ENCODE measurements at regions not wholly inside any gene's neighbourhood (a gene's known extent, or its start where the extent isn't known, plus 50 kb on each side); places are given as distances from the start of the nearest gene placed in this dataset.
A peak's percentile ranks its signal among the peaks of the same experiment; 100 is the strongest.

DNA sequence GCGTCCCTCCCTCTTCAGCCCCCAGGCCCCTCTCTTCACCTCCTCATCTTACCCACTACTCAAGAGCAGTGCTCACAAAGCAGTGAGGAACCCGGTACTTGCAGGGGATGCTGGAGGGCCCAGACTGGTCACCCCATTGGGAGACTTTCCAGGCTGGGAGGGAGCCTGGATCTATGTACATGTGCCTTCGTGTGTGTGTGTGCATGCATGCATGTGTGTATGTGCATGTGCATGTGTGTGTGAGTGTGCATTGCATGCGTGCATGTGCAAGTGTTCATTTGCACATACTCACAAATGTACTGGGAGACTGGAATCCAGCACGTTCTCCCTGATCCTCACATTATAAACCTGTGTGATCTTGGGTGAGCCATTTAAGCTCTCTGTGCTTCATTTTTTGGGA is 696.0 kb upstream of the EEF2KMT start:
- DNase-seq = no peak
- no peaks in the 10 kb centered on the region for H3K4me1 Mint-ChIP-seq

DNA sequence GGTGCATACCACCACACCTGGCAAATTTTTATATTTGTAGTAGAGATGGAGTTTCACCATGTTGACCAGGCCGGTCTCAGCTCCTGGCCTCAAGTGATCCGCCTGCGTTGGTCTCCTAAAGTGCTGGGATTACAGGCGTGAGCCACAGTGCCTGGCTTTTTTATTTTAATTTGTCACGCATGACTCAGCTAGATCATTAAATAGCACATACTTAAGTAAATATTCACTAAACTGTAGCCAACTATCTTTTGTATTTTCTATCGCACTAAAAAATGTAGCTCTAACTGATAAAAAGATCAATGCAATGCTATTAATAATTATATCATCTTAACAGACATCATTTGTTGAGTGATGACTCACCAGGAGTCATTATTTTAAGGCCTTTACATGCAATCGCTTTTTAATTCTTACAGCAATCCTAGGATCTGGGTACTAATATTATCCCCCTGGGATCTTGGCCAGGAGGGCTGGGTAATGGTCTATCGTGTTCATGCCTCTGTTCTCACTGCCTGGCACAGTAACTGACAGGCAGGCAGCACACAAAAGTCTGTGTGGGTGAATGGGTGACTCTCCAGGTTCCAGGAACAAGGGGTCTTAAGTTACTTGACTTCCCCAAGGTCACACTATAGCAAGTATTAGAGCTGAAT is 693.5 kb upstream of the EEF2KMT start:
- H3K4me1 Mint-ChIP-seq = no peaks in the 10 kb centered on the region
- ATAC-seq (no peak), DNase-seq (no peak)
- H3K9me3 Mint-ChIP-seq = peaks cover 10 to 14% of the 10 kb centered on the region in 2 donors
- H3K27ac Mint-ChIP-seq = no peak overlapping the region
- H3K4me3 Mint-ChIP-seq = no peak overlapping the region
- peaks cover 8% of the 10 kb centered on the region for H3K27me3 Mint-ChIP-seq

More for the DNA sequence above, 696.0 kb upstream of the EEF2KMT start:
- Mint-ChIP-seq H3K27me3 (peaks cover 8% of the 10 kb centered on the region), H3K27ac (no peak overlapping the region), H3K4me3 (no peak overlapping the region), H3K9me3 (peaks cover 7 to 10% of the 10 kb centered on the region in 2 donors)
- ATAC-seq = no peak

DNA sequence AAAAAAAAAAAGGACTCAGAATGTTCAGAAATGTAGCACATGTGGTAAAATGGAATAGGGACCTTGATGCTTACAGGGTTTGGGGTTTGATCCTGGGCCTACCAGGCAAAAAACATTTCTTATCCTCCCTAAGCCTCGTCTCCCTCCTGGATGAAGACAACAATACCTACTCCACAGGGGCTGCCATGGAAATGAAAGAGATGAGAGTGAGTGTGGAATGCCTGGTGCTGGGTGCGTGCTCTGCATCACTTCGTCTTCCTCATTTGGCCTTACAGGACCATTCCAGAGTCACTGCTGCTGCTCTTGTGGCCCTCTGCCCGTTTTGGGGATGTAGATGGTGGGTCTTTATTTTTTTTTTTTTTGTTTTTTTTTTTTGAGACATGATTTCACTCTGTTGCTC is 692.9 kb upstream of the EEF2KMT start:
- no peak overlapping the region for H3K27ac Mint-ChIP-seq
- ATAC-seq (no peak), DNase-seq (no peak)
- H3K27me3 Mint-ChIP-seq = peaks cover 8% of the 10 kb centered on the region
- no peaks in the 10 kb centered on the region for H3K4me1 Mint-ChIP-seq
- no peak overlapping the region for H3K4me3 Mint-ChIP-seq
- H3K9me3 Mint-ChIP-seq = peaks cover 10 to 21% of the 10 kb centered on the region in 2 donors

DNA sequence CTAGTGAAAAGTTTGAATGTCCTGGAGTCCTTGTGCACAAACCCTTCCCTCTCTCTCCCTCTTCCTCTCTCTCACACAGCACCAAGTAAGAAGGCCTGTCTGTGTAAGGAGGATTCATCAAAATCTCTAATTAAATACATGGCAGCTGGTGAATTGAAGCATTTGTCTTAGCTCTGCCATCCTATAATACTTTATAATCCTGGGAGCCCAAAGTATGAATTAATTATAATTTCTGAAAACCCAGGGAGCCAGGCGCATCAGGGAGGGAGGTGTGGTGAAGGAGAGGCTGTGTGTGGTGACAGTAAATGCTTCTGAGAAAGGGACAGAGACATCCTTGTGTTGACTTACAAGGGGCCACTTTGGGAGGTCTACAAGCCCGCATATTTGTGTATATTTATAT is 691.4 kb upstream of the EEF2KMT start:
- DNase-seq = no peak
- no peak overlapping the region for H3K4me3 Mint-ChIP-seq
- ATAC-seq = no peak
- no peaks in the 10 kb centered on the region for H3K4me1 Mint-ChIP-seq
- no peak overlapping the region for H3K27ac Mint-ChIP-seq
- H3K9me3 Mint-ChIP-seq = peaks cover 7 to 17% of the 10 kb centered on the region in 2 donors
- H3K27me3 Mint-ChIP-seq = peaks cover 8% of the 10 kb centered on the region

DNA sequence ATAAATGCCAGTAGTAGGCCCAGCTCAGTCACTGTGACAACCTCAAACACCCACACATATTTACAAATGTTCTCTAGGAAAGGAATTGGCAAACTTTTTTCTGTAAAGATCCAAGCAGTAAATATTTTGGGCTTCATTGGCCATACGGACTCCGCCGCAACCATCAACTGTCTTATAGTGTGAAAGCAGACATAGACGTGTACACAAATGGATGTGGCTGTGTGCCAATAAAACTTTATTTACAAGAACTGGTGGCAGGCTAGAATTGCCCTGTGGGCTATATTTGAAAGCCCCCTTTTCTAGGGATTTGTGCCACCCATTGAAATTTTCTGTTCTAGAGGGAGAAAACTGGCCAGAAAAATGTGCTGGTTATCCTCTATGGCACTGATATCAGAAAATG is 683.8 kb upstream of the EEF2KMT start:
- Mint-ChIP-seq H3K4me1 (no peaks in the 10 kb centered on the region), H3K27me3 (no peaks in the 10 kb centered on the region), H3K4me3 (no peak overlapping the region), H3K27ac (no peak overlapping the region), H3K9me3 (peaks cover 7 to 20% of the 10 kb centered on the region in 2 donors)
- no peak for ATAC-seq
- no peak for DNase-seq

DNA sequence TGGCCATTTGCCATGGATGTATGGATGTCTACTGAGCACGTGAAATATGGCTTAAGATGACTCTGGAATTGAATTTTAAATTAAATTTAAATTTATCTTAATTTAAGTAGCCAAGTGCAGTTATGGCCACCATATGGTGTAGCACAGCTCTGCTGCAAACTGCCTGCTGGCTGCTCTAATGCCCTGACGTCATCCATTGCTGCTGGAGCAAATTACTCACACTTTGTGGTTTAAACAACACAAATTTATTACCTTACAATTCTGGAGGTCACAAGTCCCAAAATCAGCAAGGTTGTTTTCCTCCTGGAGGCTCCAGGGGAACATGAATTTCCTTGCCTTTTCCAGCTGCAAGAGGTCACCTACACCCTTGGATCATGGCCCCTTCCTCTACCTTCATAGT is 679.3 kb upstream of the EEF2KMT start:
- peaks cover 0 to 12% of the 10 kb centered on the region in 2 donors for H3K9me3 Mint-ChIP-seq
- no peak overlapping the region for H3K27ac Mint-ChIP-seq
- DNase-seq (no peak), ATAC-seq (no peak)
- H3K27me3 Mint-ChIP-seq = no peaks in the 10 kb centered on the region
- no peaks in the 10 kb centered on the region for H3K4me1 Mint-ChIP-seq
- H3K4me3 Mint-ChIP-seq = no peak overlapping the region

DNA sequence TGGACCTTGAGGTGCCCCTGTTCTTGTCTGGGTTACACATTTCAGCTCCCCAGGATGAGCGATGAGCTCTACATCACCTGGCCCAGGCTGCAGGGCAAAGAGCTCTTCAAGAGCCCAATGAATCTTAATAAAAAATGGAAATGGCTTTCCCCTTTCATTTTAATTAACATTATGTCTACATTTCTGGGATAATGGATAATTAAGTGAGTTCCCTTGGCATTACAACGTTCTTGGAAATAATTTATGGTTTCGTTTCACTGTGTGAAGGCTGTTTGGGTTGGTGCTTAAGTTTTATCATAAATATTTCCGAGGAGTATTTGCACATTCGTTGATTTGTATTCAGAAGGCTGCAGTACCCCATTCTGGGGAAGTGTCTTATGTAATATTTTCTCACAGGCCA is 678.3 kb upstream of the EEF2KMT start:
- Mint-ChIP-seq H3K27ac (no peak overlapping the region), H3K4me1 (no peaks in the 10 kb centered on the region), H3K27me3 (no peaks in the 10 kb centered on the region), H3K9me3 (peaks cover 0 to 13% of the 10 kb centered on the region in 2 donors), H3K4me3 (no peak overlapping the region)
- DNase-seq = no peak
- no peak for ATAC-seq

DNA sequence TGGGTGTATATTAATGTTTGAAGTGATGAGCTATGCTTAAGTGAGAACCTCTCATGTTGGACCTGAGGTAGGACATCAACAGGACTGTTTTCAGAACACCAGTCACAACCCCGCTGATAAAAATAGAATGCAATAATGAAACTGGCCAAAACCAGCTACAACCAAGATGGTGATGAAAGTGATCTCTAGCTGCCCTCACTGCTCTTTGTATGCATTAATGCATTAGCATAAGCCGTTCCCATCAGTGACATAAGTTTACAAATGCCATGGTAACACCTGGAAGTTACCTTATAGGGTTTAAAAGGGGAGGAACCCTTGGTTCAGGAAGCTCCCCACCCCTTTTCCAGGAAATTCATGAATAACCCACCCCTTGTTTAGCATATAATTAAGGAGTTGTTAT is 672.5 kb upstream of the EEF2KMT start:
- no peak for DNase-seq
- Mint-ChIP-seq H3K27me3 (no peaks in the 10 kb centered on the region), H3K27ac (no peak overlapping the region), H3K4me1 (no peaks in the 10 kb centered on the region), H3K9me3 (peaks cover 0 to 24% of the 10 kb centered on the region in 2 donors), H3K4me3 (no peak overlapping the region)
- ATAC-seq = no peak

DNA sequence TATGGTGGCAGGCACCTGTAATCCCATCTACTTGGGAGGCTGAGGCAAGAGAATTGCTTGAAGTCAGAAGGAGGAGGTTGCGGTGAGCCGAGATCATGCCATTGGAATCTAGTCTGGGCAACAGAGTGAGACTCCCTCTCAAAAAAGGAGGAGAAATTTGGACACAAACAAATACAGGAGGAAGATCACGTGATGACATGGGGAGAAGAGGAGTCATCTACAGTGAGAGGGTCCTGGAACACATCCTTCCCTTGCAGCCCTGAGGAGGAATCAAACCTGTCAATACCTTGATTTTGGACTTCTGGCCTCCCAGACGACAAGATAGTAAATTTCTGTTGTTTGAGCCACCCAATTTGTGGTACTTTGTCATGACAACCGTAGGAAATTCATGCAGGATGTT is 671.9 kb upstream of the EEF2KMT start:
- ATAC-seq (no peak), DNase-seq (no peak)
- Mint-ChIP-seq H3K4me1 (no peaks in the 10 kb centered on the region), H3K27me3 (no peaks in the 10 kb centered on the region), H3K4me3 (no peak overlapping the region), H3K9me3 (peaks cover 0 to 24% of the 10 kb centered on the region in 2 donors), H3K27ac (no peak overlapping the region)

DNA sequence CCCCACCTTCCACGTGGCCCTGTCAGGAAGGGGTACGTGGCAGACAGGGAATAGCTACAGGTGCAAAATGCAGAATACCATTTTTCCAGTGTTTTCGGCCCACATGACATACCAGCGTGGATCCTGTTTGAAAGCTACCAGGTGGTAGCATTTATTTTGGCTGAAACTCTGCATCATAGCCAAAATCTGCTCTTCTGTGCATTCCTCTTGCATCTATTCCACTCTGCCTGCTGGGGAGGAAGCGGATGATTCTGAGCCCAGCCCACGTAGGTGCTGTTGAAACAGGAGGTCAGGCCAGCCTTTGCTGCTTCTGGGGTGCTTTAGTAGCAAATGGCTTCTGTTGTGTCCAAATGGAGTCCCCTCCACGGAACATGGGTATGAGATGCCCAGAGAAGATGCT is 670.9 kb upstream of the EEF2KMT start:
- no peak overlapping the region for H3K4me3 Mint-ChIP-seq

DNA sequence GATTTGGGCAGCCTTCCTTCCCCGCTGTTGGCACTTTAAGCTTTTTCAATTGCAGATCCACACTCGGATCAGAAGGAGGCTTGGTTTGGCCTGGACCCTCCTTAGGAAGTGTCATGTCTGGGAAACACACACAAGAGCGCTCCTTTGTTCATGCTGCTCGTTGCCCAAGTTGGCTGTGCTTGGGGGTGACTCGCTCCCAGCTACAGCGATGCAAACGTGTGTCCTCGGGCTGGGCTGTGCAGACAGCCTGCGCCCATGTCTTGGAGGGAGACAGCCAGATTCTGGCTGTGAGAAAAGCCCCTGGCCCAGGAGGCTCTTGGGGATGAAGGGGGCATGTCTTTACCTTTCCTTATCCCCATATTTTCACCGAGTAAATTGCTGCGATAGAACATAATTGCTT is 665.6 kb upstream of the EEF2KMT start:
- Mint-ChIP-seq H3K27me3 (no peaks in the 10 kb centered on the region), H3K4me3 (no peak overlapping the region)

More for the DNA sequence above, 670.9 kb upstream of the EEF2KMT start:
- DNase-seq = no peak
- peaks cover 0 to 24% of the 10 kb centered on the region in 2 donors for H3K9me3 Mint-ChIP-seq
- no peaks in the 10 kb centered on the region for H3K4me1 Mint-ChIP-seq
- ATAC-seq = no peak
- H3K27me3 Mint-ChIP-seq = no peaks in the 10 kb centered on the region
- no peak overlapping the region for H3K27ac Mint-ChIP-seq

DNA sequence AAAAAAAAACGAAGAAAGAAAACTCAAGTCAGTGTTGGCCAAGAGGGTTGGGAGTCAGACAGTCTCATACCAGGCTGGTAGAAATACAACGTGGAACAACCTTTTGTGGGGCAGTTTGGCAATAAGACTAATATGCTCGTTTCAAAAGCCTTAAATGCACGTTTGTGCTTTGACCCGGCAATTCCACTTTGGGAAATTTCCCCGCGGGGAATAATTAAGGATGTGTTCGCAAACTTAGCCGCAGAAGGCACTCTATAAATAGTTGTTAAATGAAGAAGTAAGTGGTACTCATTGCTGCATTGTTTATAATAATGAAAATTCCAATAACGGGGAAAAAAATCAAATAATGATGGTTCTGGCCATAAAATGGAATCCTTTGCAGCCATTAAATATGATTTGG is 664.8 kb upstream of the EEF2KMT start:
- Mint-ChIP-seq H3K4me3 (no peak overlapping the region), H3K4me1 (no peaks in the 10 kb centered on the region)

More for the DNA sequence above, 665.6 kb upstream of the EEF2KMT start:
- peaks cover 4 to 43% of the 10 kb centered on the region in 2 donors for H3K9me3 Mint-ChIP-seq
- DNase-seq (no peak), ATAC-seq (no peak)
- no peaks in the 10 kb centered on the region for H3K4me1 Mint-ChIP-seq
- no peak overlapping the region for H3K27ac Mint-ChIP-seq

DNA sequence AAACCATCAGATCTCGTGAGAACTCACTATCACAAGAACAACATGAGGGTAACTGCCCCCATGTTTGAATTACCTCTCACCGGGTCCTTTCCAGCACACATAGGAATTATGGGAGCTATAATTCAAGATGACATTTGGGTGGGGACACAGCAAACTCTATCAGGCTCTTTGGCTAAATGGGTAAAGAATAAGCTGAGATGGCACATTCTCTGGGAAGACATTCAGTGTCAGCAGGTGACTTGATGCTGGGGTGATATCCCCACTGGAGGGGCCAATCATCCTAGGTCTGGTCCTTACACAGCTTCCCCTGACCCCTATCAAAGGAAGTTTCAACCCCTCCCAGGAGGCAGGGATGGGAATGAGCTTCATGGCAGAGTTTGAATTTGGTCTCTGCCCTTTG is 664.0 kb upstream of the EEF2KMT start:
- H3K27ac Mint-ChIP-seq = no peak overlapping the region
- H3K27me3 Mint-ChIP-seq = no peaks in the 10 kb centered on the region
- H3K4me3 Mint-ChIP-seq = no peak overlapping the region
- ATAC-seq = no peak
- H3K9me3 Mint-ChIP-seq = peaks cover 8 to 43% of the 10 kb centered on the region in 2 donors
- H3K4me1 Mint-ChIP-seq = no peaks in the 10 kb centered on the region
- DNase-seq = no peak

More for the DNA sequence above, 664.8 kb upstream of the EEF2KMT start:
- DNase-seq = no peak
- ATAC-seq = no peak
- H3K27me3 Mint-ChIP-seq = no peaks in the 10 kb centered on the region
- no peak overlapping the region for H3K27ac Mint-ChIP-seq
- peaks cover 4 to 43% of the 10 kb centered on the region in 2 donors for H3K9me3 Mint-ChIP-seq

DNA sequence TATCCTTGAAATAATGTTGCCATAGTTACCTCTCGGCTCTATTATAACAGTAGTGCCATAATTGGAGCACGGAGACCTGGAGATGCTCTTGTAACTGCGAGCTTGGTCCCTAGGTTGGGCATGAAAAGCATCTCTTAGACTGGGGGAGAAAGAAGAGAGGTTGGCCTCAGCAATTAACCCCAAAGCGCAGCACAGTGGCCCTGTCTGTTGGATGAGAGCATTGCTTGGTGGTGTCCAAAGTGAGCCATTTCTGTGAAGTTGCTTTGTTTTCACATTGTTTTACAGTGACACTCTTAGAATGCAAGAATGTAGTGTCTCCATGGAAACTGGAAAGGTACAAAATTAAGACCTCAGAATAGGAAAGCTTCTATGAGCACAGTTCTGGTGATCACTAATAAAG is 660.7 kb upstream of the EEF2KMT start:
- ATAC-seq (no peak), DNase-seq (no peak)
- no peak overlapping the region for H3K4me3 Mint-ChIP-seq
- H3K9me3 Mint-ChIP-seq = peaks cover 8 to 40% of the 10 kb centered on the region in 2 donors
- no peaks in the 10 kb centered on the region for H3K27me3 Mint-ChIP-seq
- no peaks in the 10 kb centered on the region for H3K4me1 Mint-ChIP-seq
- peak overlapping the region in 1 of 2 donors; percentile 43 for H3K27ac Mint-ChIP-seq

DNA sequence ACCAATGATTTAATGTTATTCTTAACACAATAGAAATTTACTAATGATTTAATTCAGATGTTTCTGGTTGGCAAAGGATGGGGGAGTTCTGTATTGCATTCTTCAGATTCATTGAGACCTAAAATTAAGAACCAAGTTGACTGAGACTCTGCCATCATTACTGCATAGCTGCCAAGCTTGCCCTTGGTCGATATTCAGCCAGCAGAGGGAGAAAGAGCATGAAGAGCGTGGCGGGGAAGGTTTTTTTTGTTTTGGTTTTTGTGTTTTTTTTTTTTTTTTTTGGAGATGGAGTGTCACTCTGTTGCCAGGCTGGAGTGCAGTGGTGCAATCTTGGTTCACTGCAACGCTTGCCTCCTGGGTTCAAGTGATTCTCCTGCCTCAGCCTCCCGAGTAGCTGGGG is 659.4 kb upstream of the EEF2KMT start:
- DNase-seq = no peak
- Mint-ChIP-seq H3K27me3 (no peaks in the 10 kb centered on the region), H3K4me1 (no peaks in the 10 kb centered on the region), H3K9me3 (peaks cover 8 to 38% of the 10 kb centered on the region in 2 donors), H3K27ac (peak overlapping the region in 1 of 2 donors; percentile 78), H3K4me3 (no peak overlapping the region)
- ATAC-seq = no peak

DNA sequence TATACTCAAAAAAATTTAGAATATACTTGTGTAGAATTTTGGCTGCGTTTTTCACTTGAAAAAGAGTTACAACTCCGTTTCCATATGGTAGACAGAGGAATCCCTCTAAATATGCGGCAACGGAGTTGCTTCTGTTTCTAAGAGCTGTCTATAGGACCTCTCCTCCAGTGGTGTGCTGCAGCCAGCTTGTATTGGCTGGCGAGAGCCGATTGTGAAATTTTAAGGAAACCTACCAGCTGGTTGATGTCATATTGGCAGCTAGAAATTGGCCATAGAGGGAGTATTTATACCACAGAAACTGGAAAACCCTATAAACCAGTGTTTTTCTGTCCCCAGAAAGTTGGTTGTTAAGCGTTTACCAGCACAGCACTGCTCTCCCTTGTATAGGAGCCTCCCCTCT is 655.8 kb upstream of the EEF2KMT start:
- ATAC-seq (no peak), DNase-seq (no peak)
- H3K4me1 Mint-ChIP-seq = no peaks in the 10 kb centered on the region
- H3K9me3 Mint-ChIP-seq = peaks cover 13% of the 10 kb centered on the region in 2 donors
- no peaks in the 10 kb centered on the region for H3K27me3 Mint-ChIP-seq
- no peak overlapping the region for H3K27ac Mint-ChIP-seq
- no peak overlapping the region for H3K4me3 Mint-ChIP-seq

DNA sequence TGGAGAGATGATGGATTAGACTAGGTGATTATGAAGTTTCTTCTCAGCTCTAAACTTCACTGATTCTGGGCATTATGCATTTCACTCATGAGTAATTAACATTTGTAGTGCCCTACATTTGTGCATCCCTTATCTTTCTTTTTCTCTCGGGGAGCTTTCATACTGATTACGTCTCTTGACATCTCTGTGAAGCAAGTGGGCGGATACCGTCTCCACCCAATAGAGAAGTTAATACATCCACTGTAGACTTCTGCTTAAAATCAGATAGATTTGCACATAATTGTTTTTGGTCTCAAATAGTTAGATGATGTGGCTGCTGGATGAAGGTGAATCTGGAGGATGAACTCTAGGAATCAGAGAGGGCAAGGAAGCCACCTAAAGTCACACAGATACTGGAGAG is 653.6 kb upstream of the EEF2KMT start:
- DNase-seq (no peak), ATAC-seq (no peak)
- no peak overlapping the region for H3K4me3 Mint-ChIP-seq
- H3K27ac Mint-ChIP-seq = no peak overlapping the region
- no peaks in the 10 kb centered on the region for H3K4me1 Mint-ChIP-seq
- H3K9me3 Mint-ChIP-seq = peaks cover 6 to 14% of the 10 kb centered on the region in 2 donors
- no peaks in the 10 kb centered on the region for H3K27me3 Mint-ChIP-seq
